Stomach (tissue), 8 donors: ENCODE measurements at regions not wholly inside any gene's neighbourhood (a gene's known extent, or its start where the extent isn't known, plus 50 kb on each side); places are given as distances from the start of the nearest gene placed in this dataset.

Experiments used
- DNase-seq, 2 donors: peaks; one replicate each; pipeline versions ENCODE4 v3.0.0 to v3.0.0-alpha.2; 2013 to 2019
- H3K27ac ChIP-seq, 5 donors: fragments of 200-600 bp in 4 of 5; sonication (generic) in 4 of 5; one replicate each; pipeline ENCODE4 v1.5.1; 2013 to 2019; ENCODE audit warnings: mild to moderate bottlenecking in 1 of 5, moderate library complexity in 1 of 5
- H3K27me3 ChIP-seq, 3 donors: fragments of 200-600 bp; sonication (generic); one replicate each; pipeline ENCODE4 v1.5.1; 2017 to 2019; ENCODE audit warnings: mixed run types in 1 of 3
- H3K36me3 ChIP-seq, 4 donors: fragments of 200-600 bp; sonication (generic); 1 replicate in 3 of 4; 2 replicates in 1 of 4; pipeline ENCODE4 v1.5.1; 2016 to 2019
- H3K4me1 ChIP-seq, 4 donors: fragments of 200-600 bp; sonication (generic); one replicate each; pipeline ENCODE4 v1.5.1; 2016 to 2019
- H3K4me3 ChIP-seq, 4 donors: fragments of 200-600 bp; sonication (generic) in 3 of 4; one replicate each; pipeline ENCODE4 v1.5.1; 2016 to 2019; ENCODE audit warnings: mild to moderate bottlenecking in 1 of 4
- H3K9me3 ChIP-seq, 4 donors: fragments of 200-600 bp; sonication (generic); one replicate each; pipeline ENCODE4 v1.5.1; 2016 to 2019
- EP300 ChIP-seq: sonication (generic); formaldehyde crosslinking; IDR thresholded peaks from one replicate; pipeline ENCODE4 v1.6.1; 2017; ENCODE audit warnings: antibody characterized with exemption
- POLR2A ChIP-seq, 4 donors: fragments of 450-650 bp; IDR thresholded peaks; one replicate each; pipeline ENCODE4 v1.6.1; 2016; ENCODE audit warnings: antibody characterized with exemption in 4 of 4, control low read depth in 2 of 4, mild to moderate bottlenecking in 1 of 4, moderate library complexity in 1 of 4
- POLR2AphosphoS5 ChIP-seq, 3 donors: sonication (generic); formaldehyde crosslinking; IDR thresholded peaks; one replicate each; pipeline ENCODE4 v1.6.1; 2016; ENCODE audit warnings: antibody characterized with exemption in 3 of 3
- WGBS, 5 donors: extraction: QIAGEN DNeasy Blood & Tissue Kit in 3 of 5; methylation state at CpG; one replicate each; pipeline versions ENCODE4 v1.1.5 to v1.1.7; 2013 to 2018; 5-methylcytosine and 5-hydroxymethylcytosine counted together
- intact Hi-C: fragments of 100-400 bp; cut with DNase I; formaldehyde crosslinking; loops from one replicate; pipeline ENCODE4 v1.15.1; 2023; ENCODE audit warnings: low total_unique reads
- TF ChIP-seq, protein P1 (sequence below), 7 experiments: fragments of 450-650 bp in 4 of 7; fragments of 200-600 bp in 3 of 7; sonication (generic) in 3 of 7; IDR thresholded peaks; one replicate each; pipeline ENCODE4 v1.5.1; 2016 to 2019; ENCODE audit warnings: antibody characterized with exemption in 7 of 7, control low read depth in 2 of 7, mild to moderate bottlenecking in 1 of 7
- donor health status: healthy with polysubstance abuse.
- donor health status: Bipolar disorder and iron deficiency.
- donor health status: healthy.

DNA sequence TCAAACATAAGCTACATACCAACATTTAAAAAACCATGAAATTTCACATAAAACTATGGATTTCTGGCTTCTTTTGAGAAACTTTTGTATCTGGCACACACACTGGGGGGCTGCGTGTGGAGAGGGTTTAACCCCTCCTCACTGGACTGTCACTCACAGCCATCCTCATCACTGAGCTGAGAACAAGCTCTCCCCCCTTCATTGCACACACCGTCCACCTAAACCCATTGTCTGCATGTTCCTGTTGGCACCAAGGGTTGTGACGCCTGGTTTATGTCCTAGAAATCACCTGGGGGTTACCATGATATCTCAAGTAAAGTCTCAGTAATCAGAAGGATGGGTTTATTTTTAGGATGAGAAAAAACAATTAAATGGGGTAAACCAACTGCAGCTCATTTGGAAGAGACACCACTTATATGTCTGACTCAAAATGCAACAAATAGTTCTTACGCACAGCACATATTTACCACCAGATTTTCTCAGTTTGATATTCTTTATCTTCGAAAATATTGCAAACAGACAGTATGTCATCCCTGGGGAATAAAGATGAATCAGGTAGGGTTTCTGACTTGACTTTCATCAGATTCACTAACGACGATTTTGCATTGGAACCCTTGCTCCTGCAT lies 218.5 kb upstream of the KLF6 start:
- no peak for DNase-seq
- Histone ChIP-seq H3K9me3 (no peaks in the 10 kb centered on the region), H3K27me3 (no peaks in the 10 kb centered on the region), H3K4me3 (no peak overlapping the region), H3K27ac (no peak overlapping the region), H3K36me3 (no peaks in the 10 kb centered on the region), H3K4me1 (no peaks in the 10 kb centered on the region)
- WGBS, 5 donors = 84 to 94% (median 87%) methylated on average over 7 of the region's 7 CpGs
- no peak for TF ChIP-seq POLR2A (IDR thresholded peaks at IDR 0.05)
- no peak for TF ChIP-seq EP300
- TF ChIP-seq POLR2AphosphoS5 (IDR thresholded peaks at IDR 0.05) = no peak
- intact Hi-C loops = no loop called here

DNA sequence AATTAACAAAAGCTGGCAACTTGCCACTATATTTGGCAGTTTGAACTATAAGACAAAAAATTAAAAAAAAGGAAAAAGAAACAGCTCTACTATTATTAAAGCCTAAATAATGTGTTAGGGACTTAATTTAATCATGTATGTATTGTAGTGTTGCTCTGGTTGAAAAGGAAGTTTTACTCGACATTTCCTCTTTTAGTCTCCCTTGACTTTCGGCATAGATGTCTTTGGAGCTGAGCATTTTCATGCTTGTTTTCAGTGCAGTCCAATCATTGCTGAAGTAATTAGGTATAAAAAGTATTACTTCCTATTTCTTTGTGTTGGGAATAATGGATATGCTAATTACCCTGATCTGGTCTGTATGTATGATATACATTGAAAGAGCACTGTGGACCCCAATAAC lies 216.8 kb upstream of the KLF6 start:
- intact Hi-C loops = no loop called here
- H3K27me3 ChIP-seq = no peaks in the 10 kb centered on the region
- no peak overlapping the region for H3K4me3 ChIP-seq
- H3K9me3 ChIP-seq = no peaks in the 10 kb centered on the region
- no peaks in the 10 kb centered on the region for H3K36me3 ChIP-seq
- H3K4me1 ChIP-seq = no peaks in the 10 kb centered on the region
- 85 to 92% (median 90%) methylated on average over 2 of the region's 2 CpGs for WGBS, 5 donors
- TF ChIP-seq EP300 (no peak), POLR2A (IDR thresholded peaks at IDR 0.05) (no peak), POLR2AphosphoS5 (IDR thresholded peaks at IDR 0.05) (no peak)
- TF ChIP-seq, protein P1, sequence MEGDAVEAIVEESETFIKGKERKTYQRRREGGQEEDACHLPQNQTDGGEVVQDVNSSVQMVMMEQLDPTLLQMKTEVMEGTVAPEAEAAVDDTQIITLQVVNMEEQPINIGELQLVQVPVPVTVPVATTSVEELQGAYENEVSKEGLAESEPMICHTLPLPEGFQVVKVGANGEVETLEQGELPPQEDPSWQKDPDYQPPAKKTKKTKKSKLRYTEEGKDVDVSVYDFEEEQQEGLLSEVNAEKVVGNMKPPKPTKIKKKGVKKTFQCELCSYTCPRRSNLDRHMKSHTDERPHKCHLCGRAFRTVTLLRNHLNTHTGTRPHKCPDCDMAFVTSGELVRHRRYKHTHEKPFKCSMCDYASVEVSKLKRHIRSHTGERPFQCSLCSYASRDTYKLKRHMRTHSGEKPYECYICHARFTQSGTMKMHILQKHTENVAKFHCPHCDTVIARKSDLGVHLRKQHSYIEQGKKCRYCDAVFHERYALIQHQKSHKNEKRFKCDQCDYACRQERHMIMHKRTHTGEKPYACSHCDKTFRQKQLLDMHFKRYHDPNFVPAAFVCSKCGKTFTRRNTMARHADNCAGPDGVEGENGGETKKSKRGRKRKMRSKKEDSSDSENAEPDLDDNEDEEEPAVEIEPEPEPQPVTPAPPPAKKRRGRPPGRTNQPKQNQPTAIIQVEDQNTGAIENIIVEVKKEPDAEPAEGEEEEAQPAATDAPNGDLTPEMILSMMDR (IDR thresholded peaks at IDR 0.05) = no peak
- no peak for DNase-seq
- no peak overlapping the region for H3K27ac ChIP-seq

DNA sequence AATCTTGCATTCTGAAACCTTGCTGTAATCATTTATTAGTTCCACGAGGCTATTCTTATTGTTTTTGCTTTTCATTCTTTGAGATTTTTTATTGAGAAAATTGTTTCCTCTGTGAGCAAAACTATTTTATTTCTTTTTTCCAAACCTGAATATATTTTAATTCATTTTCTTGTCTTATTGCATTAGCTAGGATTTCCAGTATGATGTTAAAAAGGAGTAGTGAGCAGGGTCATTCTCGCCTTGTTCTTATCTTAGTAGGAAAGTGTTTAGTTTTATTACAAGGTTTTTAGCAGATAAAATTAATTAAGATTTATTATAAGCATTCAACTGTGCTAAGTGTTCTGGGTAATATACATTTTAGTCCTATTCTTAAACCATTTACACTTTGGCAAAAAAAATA lies 214.6 kb upstream of the KLF6 start:
- Histone ChIP-seq H3K36me3 (no peaks in the 10 kb centered on the region), H3K27me3 (no peaks in the 10 kb centered on the region), H3K27ac (no peak overlapping the region), H3K4me3 (no peak overlapping the region), H3K9me3 (no peaks in the 10 kb centered on the region), H3K4me1 (no peaks in the 10 kb centered on the region)
- no peak for TF ChIP-seq EP300
- TF ChIP-seq POLR2AphosphoS5 (IDR thresholded peaks at IDR 0.05) = no peak
- no peak for TF ChIP-seq POLR2A (IDR thresholded peaks at IDR 0.05)
- TF ChIP-seq, protein P1 (IDR thresholded peaks at IDR 0.05) = no peak
- WGBS, 5 donors = 84 to 96% (median 94%) methylated on average over 2 of the region's 2 CpGs
- intact Hi-C loops = no loop called here
- DNase-seq = no peak

DNA sequence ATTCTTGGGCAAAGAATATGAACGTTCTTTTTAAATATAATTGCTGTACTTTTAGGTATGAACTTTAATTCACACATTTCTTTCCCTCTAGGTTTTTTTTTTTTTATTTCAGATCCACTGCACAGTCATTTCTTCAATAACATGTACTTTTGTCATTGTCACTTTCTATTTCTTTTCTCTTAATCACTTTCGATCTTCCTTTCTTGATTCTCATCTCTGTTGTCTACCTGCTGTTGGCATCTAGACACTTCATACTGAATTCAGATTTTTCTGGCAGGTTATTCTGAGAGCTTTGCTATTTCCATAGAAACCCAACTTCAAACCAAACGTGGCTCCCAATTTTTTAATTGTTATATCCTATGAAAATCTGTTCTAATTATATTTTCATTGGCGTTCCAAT lies 211.7 kb upstream of the KLF6 start:
- Histone ChIP-seq H3K4me3 (no peak overlapping the region), H3K36me3 (no peaks in the 10 kb centered on the region), H3K9me3 (no peaks in the 10 kb centered on the region), H3K4me1 (no peaks in the 10 kb centered on the region), H3K27me3 (no peaks in the 10 kb centered on the region), H3K27ac (no peak overlapping the region)
- intact Hi-C loops = no loop called here
- DNase-seq = no peak
- 71 to 82% (median 81%) methylated on average over 4 of the region's 4 CpGs for WGBS, 5 donors
- TF ChIP-seq POLR2AphosphoS5 (IDR thresholded peaks at IDR 0.05) (no peak), POLR2A (IDR thresholded peaks at IDR 0.05) (no peak), EP300 (no peak)
- TF ChIP-seq, protein P1 (IDR thresholded peaks at IDR 0.05) = no peak
